ENCODE measurements at regions not wholly inside any gene's neighbourhood (a gene's known extent, or its start where the extent isn't known, plus 50 kb on each side); places are given as distances from the start of the nearest gene placed in this dataset.

DNA sequence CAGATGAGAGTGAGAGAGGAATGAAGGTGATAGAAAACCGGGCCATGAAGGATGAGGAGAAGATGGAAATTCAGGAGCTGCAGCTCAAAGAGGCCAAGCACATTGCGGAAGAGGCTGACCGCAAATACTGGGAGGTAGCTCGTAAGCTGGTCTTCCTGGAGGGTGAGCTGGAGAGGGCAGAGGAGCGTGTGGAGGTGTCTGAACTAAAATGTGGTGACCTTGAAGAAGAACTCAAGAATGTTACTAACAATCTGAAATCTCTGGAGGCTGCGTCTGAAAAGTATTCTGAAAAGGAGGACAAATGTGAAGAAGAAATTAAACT is 88.9 kb downstream of the EOMES start:
- TF ChIP-seq, protein P1, sequence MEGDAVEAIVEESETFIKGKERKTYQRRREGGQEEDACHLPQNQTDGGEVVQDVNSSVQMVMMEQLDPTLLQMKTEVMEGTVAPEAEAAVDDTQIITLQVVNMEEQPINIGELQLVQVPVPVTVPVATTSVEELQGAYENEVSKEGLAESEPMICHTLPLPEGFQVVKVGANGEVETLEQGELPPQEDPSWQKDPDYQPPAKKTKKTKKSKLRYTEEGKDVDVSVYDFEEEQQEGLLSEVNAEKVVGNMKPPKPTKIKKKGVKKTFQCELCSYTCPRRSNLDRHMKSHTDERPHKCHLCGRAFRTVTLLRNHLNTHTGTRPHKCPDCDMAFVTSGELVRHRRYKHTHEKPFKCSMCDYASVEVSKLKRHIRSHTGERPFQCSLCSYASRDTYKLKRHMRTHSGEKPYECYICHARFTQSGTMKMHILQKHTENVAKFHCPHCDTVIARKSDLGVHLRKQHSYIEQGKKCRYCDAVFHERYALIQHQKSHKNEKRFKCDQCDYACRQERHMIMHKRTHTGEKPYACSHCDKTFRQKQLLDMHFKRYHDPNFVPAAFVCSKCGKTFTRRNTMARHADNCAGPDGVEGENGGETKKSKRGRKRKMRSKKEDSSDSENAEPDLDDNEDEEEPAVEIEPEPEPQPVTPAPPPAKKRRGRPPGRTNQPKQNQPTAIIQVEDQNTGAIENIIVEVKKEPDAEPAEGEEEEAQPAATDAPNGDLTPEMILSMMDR (IDR thresholded peaks at IDR 0.05): no peak
- TF ChIP-seq POLR2A (IDR thresholded peaks at IDR 0.05): no peak

Data from body of pancreas (tissue), 4 donors.